PC-3 (cell line): ENCODE measurements at regions not wholly inside any gene's neighbourhood (a gene's known extent, or its start where the extent isn't known, plus 50 kb on each side); places are given as distances from the start of the nearest gene placed in this dataset.
"Not testable (repeated sequence)": the region's sequence is repeated elsewhere in the genome, so short reads cannot be mapped to it uniquely, and the experiment has no call there.

ENCODE experiments used
- ATAC-seq: fragments of 200-7000 bp; cut with Tn5 transposase; 2 replicates; pipeline ENCODE4 v1.9.1; 2020; ENCODE audit warnings: mild to moderate bottlenecking, moderate library complexity
- BruUV-seq: library from RNA; stranded (reverse); fragments of 400-500 nt; replicated peaks from 2 replicates; lab custom pipeline; 2021; lab: Mats Ljungman, UMichigan
- CTCF ChIA-PET: fragments of 300-600 bp; sonication (Branson Sonifier 250); formaldehyde crosslinking; loops from one replicate; lab custom pipeline; 2022; ENCODE audit warnings: antibody characterized with exemption; lab: Charles Lee
- POLR2A ChIA-PET: fragments of 300-600 bp; sonication (Branson Sonifier 250); formaldehyde crosslinking; loops from one replicate; lab custom pipeline; 2022; ENCODE audit warnings: antibody characterized with exemption; ENCODE audit not compliant: unreplicated experiment; lab: Charles Lee
- DNase-seq: peaks from one replicate; pipeline ENCODE4 v3.0.0-alpha.2; 2015
- H2AFZ ChIP-seq: fragments of 300-600 bp; sonication (generic); 2 replicates; pipeline ENCODE4 v1.6.0; 2016; ENCODE audit warnings: antibody characterized with exemption, low read length
- H3F3A ChIP-seq: fragments of 300-600 bp; sonication (generic); one replicate; pipeline ENCODE4 v1.6.0; 2017; ENCODE audit warnings: antibody characterized with exemption, low read length, control low read depth, mild to moderate bottlenecking; ENCODE audit not compliant: unreplicated experiment
- H3K27ac ChIP-seq: fragments of 300-600 bp; sonication (generic); 2 replicates; pipeline ENCODE4 v1.5.1; 2016; ENCODE audit warnings: mild to moderate bottlenecking, low read length
- H3K27me3 ChIP-seq: fragments of 300-600 bp; sonication (generic); 2 replicates; pipeline ENCODE4 v1.6.1; 2016; ENCODE audit warnings: low read length, mixed read lengths
- H3K36me3 ChIP-seq: fragments of 300-600 bp; sonication (generic); 2 replicates; pipeline ENCODE4 v1.6.1; 2016; ENCODE audit warnings: low read depth, mixed run types, low read length, mixed read lengths
- H3K4me1 ChIP-seq: fragments of 300-600 bp; sonication (generic); 2 replicates; pipeline ENCODE4 v1.5.1; 2016; ENCODE audit warnings: low read length; ENCODE audit not compliant: insufficient read depth
- H3K4me2 ChIP-seq: fragments of 300-600 bp; sonication (generic); 2 replicates; pipeline ENCODE4 v1.6.0; 2016; ENCODE audit warnings: low read length
- H3K4me3 ChIP-seq: fragments of 300-600 bp; sonication (generic); 2 replicates; pipeline ENCODE4 v1.5.1; 2016; ENCODE audit warnings: mild to moderate bottlenecking, low read length, mixed read lengths
- H3K79me2 ChIP-seq: fragments of 300-600 bp; sonication (generic); 2 replicates; pipeline ENCODE4 v1.6.1; 2017; ENCODE audit warnings: low read length, mixed read lengths
- H3K9ac ChIP-seq: fragments of 300-600 bp; sonication (generic); 2 replicates; pipeline ENCODE4 v1.6.0; 2016; ENCODE audit warnings: mild to moderate bottlenecking, low read length
- H3K9me2 ChIP-seq: fragments of 300-600 bp; sonication (generic); replicated peaks from 2 replicates; pipeline ENCODE4 v1.6.1; 2016; ENCODE audit warnings: mixed run types, low read length, mixed read lengths
- H3K9me3 ChIP-seq: fragments of 300-600 bp; sonication (generic); 2 replicates; pipeline ENCODE4 v1.6.1; 2016; ENCODE audit warnings: low read length, mixed read lengths
- H4K20me1 ChIP-seq: fragments of 300-600 bp; sonication (generic); 2 replicates; pipeline ENCODE4 v1.6.1; 2016; ENCODE audit warnings: low read length, mixed read lengths
- EZH2 ChIP-seq: fragments of 300-600 bp; sonication (generic); IDR thresholded peaks from one replicate; pipeline ENCODE4 v1.6.1; 2017; ENCODE audit warnings: antibody characterized with exemption, mild to moderate bottlenecking, low read length; ENCODE audit not compliant: unreplicated experiment
- EZH2phosphoT487 ChIP-seq: fragments of 300-600 bp; sonication (generic); IDR thresholded peaks from 2 replicates; pipeline ENCODE4 v1.6.1; 2018; ENCODE audit warnings: mild to moderate bottlenecking, antibody characterized with exemption, low read length, borderline replicate concordance
- intact Hi-C: fragments of 100-400 bp; cut with micrococcal nuclease; formaldehyde crosslinking; loops from 2 replicates; pipeline ENCODE4 v1.9.0; 2023
- TF ChIP-seq, protein P1 (sequence below): fragments of 300-600 bp; sonication (generic); conservative IDR thresholded peaks from 2 replicates; pipeline ENCODE4 v1.5.1; 2017; ENCODE audit warnings: antibody characterized with exemption, low read depth, mild to moderate bottlenecking, low read length

DNA sequence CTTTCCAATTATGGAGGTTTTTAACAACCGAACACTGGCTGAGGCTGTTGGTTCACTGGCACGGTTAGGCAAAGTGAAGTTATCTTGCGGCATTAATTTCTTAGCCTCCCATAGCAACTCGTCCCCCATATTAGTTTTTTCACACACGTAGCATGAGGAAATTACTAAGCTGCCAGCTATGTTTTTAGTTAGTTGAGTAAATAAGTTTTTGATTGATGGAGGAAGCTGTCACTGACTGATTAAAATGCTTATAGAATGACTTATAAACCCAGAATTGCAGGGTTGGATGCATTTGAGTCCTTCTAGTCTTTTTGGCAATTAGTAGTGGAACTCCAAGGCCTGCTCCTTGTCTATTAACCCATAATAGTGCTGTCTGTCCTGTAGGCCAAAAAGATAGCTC, 97.1 kb downstream of the ALG10 start:
- Histone ChIP-seq H3K9me3 (no peaks in the 10 kb centered on the region), H2AFZ (no peak overlapping the region), H3K79me2 (no peaks in the 10 kb centered on the region), H3F3A (no peaks in the 10 kb centered on the region), H3K36me3 (no peaks in the 10 kb centered on the region), H3K27me3 (no peaks in the 10 kb centered on the region), H3K4me1 (peaks cover 4% of the 10 kb centered on the region; the same call in 1 of the 2 replicates), H3K4me2 (no peak overlapping the region), H4K20me1 (no peaks in the 10 kb centered on the region), H3K27ac (no peak overlapping the region), H3K9ac (no peak overlapping the region), H3K9me2 (no peaks in the 10 kb centered on the region), H3K4me3 (no peak overlapping the region)
- ChIA-PET POLR2A (no interaction called here), CTCF (interaction anchor here (0.8 kb wide), 1 partner anchor 82 kb away, joined by 3 read pairs; no protein-coding TSS in a partner anchor)
- BruUV-seq: no TSS peak
- TF ChIP-seq, protein P1, sequence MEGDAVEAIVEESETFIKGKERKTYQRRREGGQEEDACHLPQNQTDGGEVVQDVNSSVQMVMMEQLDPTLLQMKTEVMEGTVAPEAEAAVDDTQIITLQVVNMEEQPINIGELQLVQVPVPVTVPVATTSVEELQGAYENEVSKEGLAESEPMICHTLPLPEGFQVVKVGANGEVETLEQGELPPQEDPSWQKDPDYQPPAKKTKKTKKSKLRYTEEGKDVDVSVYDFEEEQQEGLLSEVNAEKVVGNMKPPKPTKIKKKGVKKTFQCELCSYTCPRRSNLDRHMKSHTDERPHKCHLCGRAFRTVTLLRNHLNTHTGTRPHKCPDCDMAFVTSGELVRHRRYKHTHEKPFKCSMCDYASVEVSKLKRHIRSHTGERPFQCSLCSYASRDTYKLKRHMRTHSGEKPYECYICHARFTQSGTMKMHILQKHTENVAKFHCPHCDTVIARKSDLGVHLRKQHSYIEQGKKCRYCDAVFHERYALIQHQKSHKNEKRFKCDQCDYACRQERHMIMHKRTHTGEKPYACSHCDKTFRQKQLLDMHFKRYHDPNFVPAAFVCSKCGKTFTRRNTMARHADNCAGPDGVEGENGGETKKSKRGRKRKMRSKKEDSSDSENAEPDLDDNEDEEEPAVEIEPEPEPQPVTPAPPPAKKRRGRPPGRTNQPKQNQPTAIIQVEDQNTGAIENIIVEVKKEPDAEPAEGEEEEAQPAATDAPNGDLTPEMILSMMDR: no peak
- TF ChIP-seq EZH2phosphoT487 (no peak), EZH2 (no peak)
- DNase-seq (peak; percentile 31), ATAC-seq (no peak)
- intact Hi-C loops: no loop called here

DNA sequence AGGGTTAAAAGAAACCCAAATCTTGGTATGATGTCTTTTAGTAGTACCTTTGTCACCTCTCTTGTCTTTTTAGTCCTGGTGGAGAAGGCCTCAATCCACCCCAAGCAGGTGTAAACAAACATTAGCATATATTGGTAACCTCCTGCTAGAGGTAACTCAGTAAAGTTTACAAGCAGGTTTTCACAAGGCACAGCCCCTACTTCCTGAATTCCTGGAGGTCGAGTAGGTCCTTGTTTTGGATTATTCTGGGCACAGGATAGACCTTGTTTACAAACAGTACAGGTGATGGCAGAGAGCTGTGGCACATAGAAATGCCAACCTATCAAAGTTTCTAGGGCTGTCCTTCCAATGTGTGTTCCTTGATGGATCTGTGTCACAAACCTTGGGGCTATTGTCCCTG, 99.1 kb downstream of the ALG10 start:
- intact Hi-C loops: no loop called here
- no TSS peak for BruUV-seq

DNA sequence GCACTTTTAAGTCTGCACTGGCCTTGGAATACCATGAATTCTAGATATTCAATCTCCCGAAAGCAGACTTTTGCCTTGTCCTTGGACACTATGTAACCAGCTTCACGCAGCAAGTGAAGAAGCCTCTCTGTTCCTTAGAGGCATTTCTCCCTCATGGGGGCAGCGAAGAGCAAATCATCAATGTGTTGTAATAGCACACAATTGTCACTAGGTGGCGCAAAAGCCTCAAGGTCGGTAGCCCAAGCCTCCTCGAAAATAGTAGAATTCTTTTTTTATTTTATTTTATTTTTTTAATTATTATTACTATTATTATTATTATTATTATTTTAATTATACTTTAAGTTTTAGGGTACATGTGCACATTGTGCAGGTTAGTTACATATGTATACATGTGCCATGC, 100.8 kb downstream of the ALG10 start:
- TF ChIP-seq, protein P1: peak; percentile 79
- H3F3A ChIP-seq, H3K4me3 ChIP-seq, H2AFZ ChIP-seq, POLR2A ChIA-PET, H4K20me1 ChIP-seq, BruUV-seq, H3K9me2 ChIP-seq, H3K9me3 ChIP-seq, H3K4me2 ChIP-seq, H3K4me1 ChIP-seq, H3K27ac ChIP-seq, H3K36me3 ChIP-seq, H3K27me3 ChIP-seq, H3K79me2 ChIP-seq, H3K9ac ChIP-seq: not testable (repeated sequence)
- CTCF ChIA-PET: interaction anchor here (0.5 to 1.0 kb wide), 2 partner anchors 92 to 502 kb away, joined by 3 to 4 read pairs; no protein-coding TSS in a partner anchor
- DNase-seq (peak; percentile 80), ATAC-seq (peak; percentile 64)
- intact Hi-C loops: loop anchor here (1.0 to 2.0 kb wide), 5 partner anchors 64 to 502 kb away; no protein-coding TSS in a partner anchor

More for the DNA sequence above, 99.1 kb downstream of the ALG10 start:
- TF ChIP-seq EZH2 (no peak), EZH2phosphoT487 (no peak)
- TF ChIP-seq, protein P1: no peak
- ChIA-PET POLR2A (no interaction called here), CTCF (no interaction called here)
- H3K4me3 ChIP-seq: no peak overlapping the region
- H4K20me1 ChIP-seq: no peaks in the 10 kb centered on the region
- no peaks in the 10 kb centered on the region for H3K79me2 ChIP-seq
- no peaks in the 10 kb centered on the region for H3K36me3 ChIP-seq
- H3K9me2 ChIP-seq: no peaks in the 10 kb centered on the region
- H3K27me3 ChIP-seq: no peaks in the 10 kb centered on the region
- no peak overlapping the region for H3K27ac ChIP-seq
- peaks cover 4% of the 10 kb centered on the region; the same call in 1 of the 2 replicates for H3K4me1 ChIP-seq
- no peak overlapping the region for H2AFZ ChIP-seq
- ATAC-seq (no peak), DNase-seq (no peak)
- H3K9ac ChIP-seq: no peak overlapping the region
- no peak overlapping the region for H3K4me2 ChIP-seq
- H3F3A ChIP-seq: no peaks in the 10 kb centered on the region
- no peaks in the 10 kb centered on the region for H3K9me3 ChIP-seq
